MM.1S (cell line): ENCODE measurements at regions not wholly inside any gene's neighbourhood (a gene's known extent, or its start where the extent isn't known, plus 50 kb on each side); places are given as distances from the start of the nearest gene placed in this dataset.

Source experiments
- DNase-seq: peaks from one replicate; pipeline ENCODE4 v3.0.0-alpha.2; 2015
- H2AFZ ChIP-seq: fragments of 300-600 bp; sonication (generic); 2 replicates; pipeline ENCODE4 v1.6.0; 2016; ENCODE audit warnings: antibody characterized with exemption, low read length
- H3F3A ChIP-seq: fragments of 300-600 bp; sonication (generic); 2 replicates; pipeline ENCODE4 v1.6.1; 2016; ENCODE audit warnings: mild to moderate bottlenecking, antibody characterized with exemption, low read length, moderate library complexity, mixed read lengths; ENCODE audit not compliant: insufficient read depth
- H3K27ac ChIP-seq: fragments of 300-600 bp; sonication (generic); 2 replicates; pipeline ENCODE4 v1.5.1; 2016; ENCODE audit warnings: mild to moderate bottlenecking, low read length
- H3K27me3 ChIP-seq: fragments of 300-600 bp; sonication (generic); replicated peaks from 2 replicates; pipeline ENCODE4 v1.6.0; 2016; ENCODE audit warnings: low read length; ENCODE audit not compliant: insufficient read depth
- H3K36me3 ChIP-seq: fragments of 300-600 bp; sonication (generic); replicated peaks from 2 replicates; pipeline ENCODE4 v1.6.1; 2016; ENCODE audit warnings: mild to moderate bottlenecking, low read length, mixed read lengths; ENCODE audit not compliant: insufficient read depth
- H3K4me1 ChIP-seq: fragments of 300-600 bp; sonication (generic); 2 replicates; pipeline ENCODE4 v1.6.1; 2016; ENCODE audit warnings: low read length, mixed read lengths
- H3K4me2 ChIP-seq: fragments of 300-600 bp; sonication (generic); 2 replicates; pipeline ENCODE4 v1.6.0; 2016; ENCODE audit warnings: low read depth, low read length
- H3K4me3 ChIP-seq: fragments of 300-600 bp; sonication (generic); 2 replicates; pipeline ENCODE4 v1.5.1; 2016; ENCODE audit warnings: low read length, mixed read lengths
- H3K79me2 ChIP-seq: fragments of 300-600 bp; sonication (generic); 2 replicates; pipeline ENCODE4 v1.6.1; 2016; ENCODE audit warnings: mixed run types, low read length, mixed read lengths
- H3K9ac ChIP-seq: fragments of 300-600 bp; sonication (generic); 2 replicates; pipeline ENCODE4 v1.6.1; 2016; ENCODE audit warnings: low read length, mixed read lengths
- H3K9me2 ChIP-seq: fragments of 300-600 bp; sonication (generic); replicated peaks from 2 replicates; pipeline ENCODE4 v1.6.1; 2016; ENCODE audit warnings: mild to moderate bottlenecking, low read length, mixed read lengths; ENCODE audit not compliant: insufficient read depth
- H3K9me3 ChIP-seq: fragments of 300-600 bp; sonication (generic); replicated peaks from 2 replicates; pipeline ENCODE4 v1.6.1; 2016; ENCODE audit warnings: mild to moderate bottlenecking, low read length, mixed read lengths; ENCODE audit not compliant: insufficient read depth
- H4K20me1 ChIP-seq: fragments of 300-600 bp; sonication (generic); 2 replicates; pipeline ENCODE4 v1.6.1; 2016; ENCODE audit warnings: mild to moderate bottlenecking, low read length, moderate library complexity, mixed read lengths; ENCODE audit not compliant: insufficient read depth
- CTCF ChIP-seq: fragments of 300-600 bp; sonication (generic); IDR thresholded peaks from 2 replicates; pipeline ENCODE4 v1.5.1; 2016; ENCODE audit warnings: antibody characterized with exemption, low read length, mixed read lengths
- EZH2 ChIP-seq: fragments of 300-600 bp; sonication (generic); optimal IDR thresholded peaks from 2 replicates; pipeline ENCODE3; 2017; ENCODE audit warnings: low read depth, mild to moderate bottlenecking, antibody characterized with exemption, low read length, mixed read lengths
- EZH2phosphoT487 ChIP-seq: fragments of 300-600 bp; sonication (generic); IDR thresholded peaks from 2 replicates; pipeline ENCODE4 v1.6.1; 2018; ENCODE audit warnings: antibody characterized with exemption, low read length

GRCh38 chr1:83060651-83061390, 938.1 kb downstream of the TTLL7 start:
- Histone ChIP-seq H3K27me3 (no peaks in the 10 kb centered on the region), H3K79me2 (no peaks in the 10 kb centered on the region), H2AFZ (no peak overlapping the region), H3K4me2 (no peak overlapping the region), H3K9me3 (no peaks in the 10 kb centered on the region), H3K4me1 (no peaks in the 10 kb centered on the region), H3K9ac (no peak overlapping the region), H3K27ac (no peak overlapping the region), H4K20me1 (no peaks in the 10 kb centered on the region), H3K4me3 (no peak overlapping the region), H3K36me3 (no peaks in the 10 kb centered on the region), H3F3A (no peaks in the 10 kb centered on the region), H3K9me2 (no peaks in the 10 kb centered on the region)
- DNase-seq, result no peak
- no peak for TF ChIP-seq EZH2
- TF ChIP-seq CTCF, result no peak
- TF ChIP-seq EZH2phosphoT487, result no peak

- TF ChIP-seq CTCF (no peak), EZH2phosphoT487 (no peak), EZH2 (no peak)
- H3K4me3 ChIP-seq, result no peak overlapping the region
- no peaks in the 10 kb centered on the region for H3K36me3 ChIP-seq
- no peak overlapping the region for H3K9ac ChIP-seq
- H3F3A ChIP-seq, result no peaks in the 10 kb centered on the region
- no peaks in the 10 kb centered on the region for H3K9me3 ChIP-seq
- H3K27me3 ChIP-seq, result no peaks in the 10 kb centered on the region
- H3K9me2 ChIP-seq, result no peaks in the 10 kb centered on the region
- no peaks in the 10 kb centered on the region for H3K4me1 ChIP-seq
- H3K79me2 ChIP-seq, result no peaks in the 10 kb centered on the region
- H2AFZ ChIP-seq, result no peak overlapping the region
- DNase-seq, result no peak
- no peak overlapping the region for H3K27ac ChIP-seq
- H4K20me1 ChIP-seq, result no peaks in the 10 kb centered on the region
- no peak overlapping the region for H3K4me2 ChIP-seq
Observed at GRCh38 chr1:83060221-83060620, 938.7 kb downstream of the TTLL7 start.

- H3K9ac ChIP-seq, result no peak overlapping the region
Observed at GRCh38 chr1:83058327-83058726, 940.6 kb downstream of the TTLL7 start.

More at GRCh38 chr1:83058327-83058726, 940.6 kb downstream of the TTLL7 start:
- DNase-seq, result no peak
- no peaks in the 10 kb centered on the region for H3K4me1 ChIP-seq
- no peak overlapping the region for H3K4me3 ChIP-seq
- H2AFZ ChIP-seq, result no peak overlapping the region
- TF ChIP-seq EZH2phosphoT487 (no peak), CTCF (no peak), EZH2 (no peak)
- no peaks in the 10 kb centered on the region for H3K9me3 ChIP-seq
- H3K36me3 ChIP-seq, result no peaks in the 10 kb centered on the region
- H3K79me2 ChIP-seq, result no peaks in the 10 kb centered on the region
- H3K4me2 ChIP-seq, result no peak overlapping the region
- no peaks in the 10 kb centered on the region for H3K27me3 ChIP-seq
- no peaks in the 10 kb centered on the region for H4K20me1 ChIP-seq
- no peak overlapping the region for H3K27ac ChIP-seq
- no peaks in the 10 kb centered on the region for H3F3A ChIP-seq
- no peaks in the 10 kb centered on the region for H3K9me2 ChIP-seq
